IMR-90 (cell line): ENCODE measurements at regions not wholly inside any gene's neighbourhood (a gene's known extent, or its start where the extent isn't known, plus 50 kb on each side); places are given as distances from the start of the nearest gene placed in this dataset.

ENCODE experiments used
- ATAC-seq: fragments of 200-7000 bp; cut with Tn5 transposase; 2 replicates; pipeline ENCODE4 v1.9.1; 2020; ENCODE audit warnings: low read depth, mild to moderate bottlenecking, moderate library complexity
- BruUV-seq: library from RNA; stranded (reverse); fragments of 400-500 nt; replicated peaks from 2 replicates; lab custom pipeline; 2021; lab: Mats Ljungman, UMichigan
- CTCF ChIA-PET: fragments of 300-600 bp; formaldehyde crosslinking; extraction: SDS; loops from one replicate; lab custom pipeline; 2021; ENCODE audit warnings: antibody characterized with exemption; lab: Yijun Ruan, JAX
- POLR2A ChIA-PET: fragments of 300-600 bp; sonication (Branson Sonifier 250); formaldehyde crosslinking; loops from one replicate; lab custom pipeline; 2022; ENCODE audit warnings: antibody characterized with exemption; ENCODE audit not compliant: unreplicated experiment; lab: Charles Lee
- DNase-seq: peaks from one replicate; pipeline ENCODE4 v3.0.0; 2013
- H2AFZ ChIP-seq: replicated peaks from 2 replicates; pipeline ENCODE3; 2013; ENCODE audit warnings: low read length, mild to moderate bottlenecking; ENCODE audit not compliant: poor library complexity
- H2AK5ac ChIP-seq: 2 replicates; pipeline ENCODE4 v1.6.1; 2013; ENCODE audit warnings: low read depth, low read length, inconsistent platforms
- H2AK9ac ChIP-seq: replicated peaks from 2 replicates; pipeline ENCODE3; 2013; ENCODE audit warnings: mild to moderate bottlenecking, low read depth, low read length, moderate library complexity; ENCODE audit not compliant: poor library complexity
- H2BK120ac ChIP-seq: 2 replicates; pipeline ENCODE4 v1.6.1; 2013; ENCODE audit warnings: low read depth, low read length, inconsistent platforms
- H2BK15ac ChIP-seq: 3 replicates; pipeline ENCODE4 v1.6.1; 2013; ENCODE audit warnings: low read depth, low read length, inconsistent platforms
- H2BK20ac ChIP-seq: 2 replicates; pipeline ENCODE4 v1.6.1; 2013; ENCODE audit warnings: low read depth, mild to moderate bottlenecking, inconsistent platforms, low read length, moderate library complexity
- H2BK5ac ChIP-seq: 2 replicates; pipeline ENCODE4 v1.6.1; 2013; ENCODE audit warnings: mild to moderate bottlenecking, low read depth, low read length, inconsistent platforms; ENCODE audit not compliant: poor library complexity, severe bottlenecking
- H3K14ac ChIP-seq: replicated peaks from 2 replicates; pipeline ENCODE4 v1.6.1; 2013; ENCODE audit warnings: low read depth, low read length, inconsistent platforms
- H3K18ac ChIP-seq: 2 replicates; pipeline ENCODE4 v1.6.1; 2013; ENCODE audit warnings: low read depth, low read length, control low read depth
- H3K23ac ChIP-seq: 2 replicates; pipeline ENCODE4 v1.6.1; 2013; ENCODE audit warnings: low read depth, low read length, inconsistent platforms
- H3K27ac ChIP-seq: 2 replicates; pipeline ENCODE4 v1.5.1; 2013; ENCODE audit warnings: mild to moderate bottlenecking, control low read depth, low read length; ENCODE audit not compliant: insufficient read depth
- H3K27me3 ChIP-seq: 2 replicates; pipeline ENCODE4 v1.6.1; 2013; ENCODE audit warnings: low read length; ENCODE audit not compliant: control insufficient read depth, insufficient read depth
- H3K36me3 ChIP-seq: 2 replicates; pipeline ENCODE4 v1.6.1; 2013; ENCODE audit warnings: low read length, mixed read lengths; ENCODE audit not compliant: control insufficient read depth, insufficient read depth
- H3K4ac ChIP-seq: 2 replicates; pipeline ENCODE4 v1.6.1; 2013; ENCODE audit warnings: low read depth, low read length, inconsistent platforms
- H3K4me1 ChIP-seq: 2 replicates; pipeline ENCODE4 v1.6.1; 2013; ENCODE audit warnings: low read length, mixed read lengths; ENCODE audit not compliant: control insufficient read depth, insufficient read depth
- H3K4me2 ChIP-seq: 2 replicates; pipeline ENCODE4 v1.6.1; 2013; ENCODE audit warnings: low read depth, mild to moderate bottlenecking, control low read depth, low read length, moderate library complexity
- H3K4me3 ChIP-seq: 2 replicates; pipeline ENCODE4 v1.5.1; 2013; ENCODE audit warnings: low read depth, mild to moderate bottlenecking, control low read depth, low read length, moderate library complexity; ENCODE audit not compliant: insufficient read depth
- H3K56ac ChIP-seq: 2 replicates; pipeline ENCODE4 v1.6.1; 2013; ENCODE audit warnings: low read length, inconsistent platforms; ENCODE audit not compliant: insufficient read depth; ENCODE audit errors: extremely low read depth
- H3K79me1 ChIP-seq, 2 experiments: 2 replicates each; pipeline ENCODE4 v1.6.1; 2013; ENCODE audit warnings: low read length in 2 of 2, inconsistent platforms in 1 of 2, low read depth in 1 of 2
- H3K9ac ChIP-seq: 2 replicates; pipeline ENCODE4 v1.6.1; 2013; ENCODE audit warnings: low read depth, low read length, control low read depth
- H3K9me1 ChIP-seq: 2 replicates; pipeline ENCODE4 v1.6.1; 2013; ENCODE audit warnings: low read length, inconsistent platforms; ENCODE audit not compliant: insufficient read depth
- H3K9me3 ChIP-seq: 2 replicates; pipeline ENCODE4 v1.6.1; 2013; ENCODE audit warnings: low read length; ENCODE audit not compliant: control insufficient read depth, insufficient read depth
- H4K20me1 ChIP-seq: 2 replicates; pipeline ENCODE4 v1.6.1; 2013; ENCODE audit warnings: low read length, inconsistent platforms; ENCODE audit not compliant: insufficient read depth
- H4K5ac ChIP-seq: 2 replicates; pipeline ENCODE4 v1.6.1; 2013; ENCODE audit warnings: mild to moderate bottlenecking, low read depth, low read length, control low read depth
- H4K8ac ChIP-seq, 2 experiments: 2 replicates each; pipeline ENCODE4 v1.6.1; 2013; ENCODE audit warnings: low read depth in 2 of 2, low read length in 2 of 2, control low read depth in 1 of 2, inconsistent platforms in 1 of 2
- H4K91ac ChIP-seq: 2 replicates; pipeline ENCODE4 v1.6.1; 2013; ENCODE audit warnings: low read depth, low read length, inconsistent platforms; ENCODE audit not compliant: insufficient read depth
- BHLHE40 ChIP-seq: fragments of 150-350 bp; IDR thresholded peaks from 2 replicates; pipeline ENCODE4 v1.6.1; 2016; ENCODE audit warnings: mild to moderate bottlenecking, low read depth, low read length
- CEBPB ChIP-seq: IDR thresholded peaks from 2 replicates; pipeline ENCODE4 v1.6.1; 2012; ENCODE audit warnings: low read depth, low read length, improper control_type of control experiment
- CTCF ChIP-seq: conservative IDR thresholded peaks from 2 replicates; pipeline ENCODE4 v1.5.1; 2012; ENCODE audit warnings: mild to moderate bottlenecking, low read depth, low read length, improper control_type of control experiment
- ELK1 ChIP-seq: fragments of 150-350 bp; IDR thresholded peaks from 2 replicates; pipeline ENCODE4 v1.6.1; 2016; ENCODE audit warnings: low read depth, mild to moderate bottlenecking, low read length, moderate library complexity, borderline replicate concordance
- FOS ChIP-seq: fragments of 150-350 bp; IDR thresholded peaks from 2 replicates; pipeline ENCODE4 v1.6.1; 2016; ENCODE audit warnings: low read depth, low read length
- MAFK ChIP-seq: IDR thresholded peaks from 2 replicates; pipeline ENCODE4 v1.6.1; 2012; ENCODE audit warnings: low read depth, low read length, improper control_type of control experiment
- MAZ ChIP-seq: IDR thresholded peaks from 2 replicates; pipeline ENCODE4 v1.6.1; 2012; ENCODE audit warnings: low read depth, mild to moderate bottlenecking, low read length, improper control_type of control experiment, moderate library complexity, borderline replicate concordance
- MXI1 ChIP-seq: IDR thresholded peaks from 2 replicates; pipeline ENCODE4 v1.6.1; 2012; ENCODE audit warnings: low read depth, mild to moderate bottlenecking, low read length, moderate library complexity, borderline replicate concordance
- NFE2L2 ChIP-seq: fragments of 150-350 bp; IDR thresholded peaks from 2 replicates; pipeline ENCODE4 v1.6.1; 2016; ENCODE audit warnings: low read depth, mild to moderate bottlenecking, low read length
- RAD21 ChIP-seq: IDR thresholded peaks from 2 replicates; pipeline ENCODE4 v1.6.1; 2012; ENCODE audit warnings: low read length, improper control_type of control experiment
- RCOR1 ChIP-seq: IDR thresholded peaks from 2 replicates; pipeline ENCODE4 v1.6.1; 2012; ENCODE audit warnings: mild to moderate bottlenecking, low read length, improper control_type of control experiment; ENCODE audit not compliant: insufficient replicate concordance
- RFX5 ChIP-seq: IDR thresholded peaks from 2 replicates; pipeline ENCODE4 v1.8.0; 2012; ENCODE audit warnings: low read depth, mild to moderate bottlenecking, low read length, moderate library complexity
- SMC3 ChIP-seq: fragments of 150-350 bp; IDR thresholded peaks from 2 replicates; pipeline ENCODE4 v1.6.1; 2016; ENCODE audit warnings: low read depth, mild to moderate bottlenecking, antibody characterized with exemption, low read length, moderate library complexity
- USF2 ChIP-seq: fragments of 150-350 bp; IDR thresholded peaks from 2 replicates; pipeline ENCODE4 v1.6.1; 2017; ENCODE audit warnings: mild to moderate bottlenecking, antibody characterized with exemption, low read length, low read depth
- WGBS, 2 experiments: methylation state at CpG; one replicate each; pipeline versions ENCODE4 v1.1.5 to v1.1.7; 2013; ENCODE audit warnings: missing lambda C conversion rate in 2 of 2; ENCODE audit not compliant: insufficient read length in 1 of 2; ENCODE audit errors: extremely low coverage in 2 of 2; 5-methylcytosine and 5-hydroxymethylcytosine counted together
- dilution Hi-C: fragments of 300-500 bp; cut with HindIII; formaldehyde crosslinking; loops from one replicate; pipeline ENCODE4 v1.14.3; 2018; ENCODE audit warnings: low sequenced_read_pairs; ENCODE audit not compliant: unreplicated experiment
- in situ Hi-C: fragments of 300-500 bp; cut with MboI; formaldehyde crosslinking; loops from 3 replicates; pipeline ENCODE4 v1.14.3; 2019; ENCODE audit warnings: low sequenced_read_pairs, inconsistent platforms, mixed read lengths
- intact Hi-C: fragments of 100-400 bp; cut with micrococcal nuclease; formaldehyde crosslinking; loops from 2 replicates; pipeline ENCODE4 v1.10.0; 2022

GRCh38 chr3:29140666-29141065 lies 140.2 kb upstream of the RBMS3 start:
- intact Hi-C loops (loop anchor here (5.0 kb wide), 1 partner anchor 622 kb away; no protein-coding TSS in a partner anchor), dilution Hi-C loops (no loop called here), in situ Hi-C loops (no loop called here)
- H3K23ac ChIP-seq, result peak overlapping the region; percentile 57
- ATAC-seq (peak; percentile 56), DNase-seq (peak; percentile 36)
- WGBS, 2 experiments, result no CpG with 5 or more reads among the region's 1 CpG
- H3K9me1 ChIP-seq, result peaks cover 4% of the 10 kb centered on the region
- TF ChIP-seq RCOR1 (no peak), RFX5 (no peak), NFE2L2 (no peak), RAD21 (no peak), CTCF (no peak), USF2 (no peak), MXI1 (no peak), ELK1 (no peak), SMC3 (no peak), MAZ (no peak), MAFK (no peak), CEBPB (no peak), FOS (no peak), BHLHE40 (no peak)
- no peaks in the 10 kb centered on the region for H3K9me3 ChIP-seq
- CTCF ChIA-PET, result no interaction called here
- H2BK5ac ChIP-seq, result peak overlapping the region; percentile 85
- no peak overlapping the region for H3K4me3 ChIP-seq
- peak overlapping the region; percentile 22 to 83; a peak in 3 of 4 replicates for H4K8ac ChIP-seq
- peak overlapping the region; percentile 53; the same call in 1 of the 2 replicates for H3K14ac ChIP-seq
- H3K36me3 ChIP-seq, result no peaks in the 10 kb centered on the region
- H3K4me1 ChIP-seq, result peaks cover 10% of the 10 kb centered on the region
- peak overlapping the region; percentile 70; the same call in 1 of the 2 replicates for H3K27ac ChIP-seq
- H3K56ac ChIP-seq, result peak overlapping the region; percentile 68; the same call in 1 of the 2 replicates
- no peaks in the 10 kb centered on the region for H3K79me1 ChIP-seq
- no peak overlapping the region for H2AK5ac ChIP-seq
- H2BK20ac ChIP-seq, result peak overlapping the region; percentile 95
- peak overlapping the region; percentile 90; the same call in 1 of the 2 replicates for H3K18ac ChIP-seq
- H3K27me3 ChIP-seq, result no peaks in the 10 kb centered on the region
- H2AFZ ChIP-seq, result peak overlapping the region; percentile 56
- peak overlapping the region; percentile 80 for H3K4ac ChIP-seq
- peak overlapping the region; percentile 91; the same call in 1 of the 2 replicates for H4K5ac ChIP-seq
- H4K20me1 ChIP-seq, result no peaks in the 10 kb centered on the region
- peak overlapping the region; percentile 80 for H2BK120ac ChIP-seq
- H2BK15ac ChIP-seq, result peak overlapping the region; percentile 78
- H4K91ac ChIP-seq, result peak overlapping the region; percentile 82
- H2AK9ac ChIP-seq, result no peak overlapping the region
- H3K9ac ChIP-seq, result peak overlapping the region; percentile 54; the same call in 1 of the 2 replicates
- no TSS peak for BruUV-seq
- POLR2A ChIA-PET, result no interaction called here
- peak overlapping the region; percentile 73; the same call in 1 of the 2 replicates for H3K4me2 ChIP-seq
